ENCODE measurements at regions not wholly inside any gene's neighbourhood (a gene's known extent, or its start where the extent isn't known, plus 50 kb on each side); places are given as distances from the start of the nearest gene placed in this dataset.

GRCh38 chr3:150300852-150301517 is 107.1 kb upstream of the TSC22D2 start:
- ChIA-PET RAD21 (ENCODE audit: low non-redundant PET in 1 of 2, low total read pairs in 2 of 2, uncharacterized antibody in 2 of 2, unreplicated experiment in 2 of 2) (no interaction called here), POLR2A (no interaction called here), CTCF (interaction anchor here (1.3 kb wide), 1 partner anchor 194 kb away, joined by 4 read pairs; no protein-coding TSS in a partner anchor)
- no peaks in the 10 kb centered on the region for H3K27me3 ChIP-seq (ENCODE audit: insufficient read depth, low read length)
- H3K9ac ChIP-seq (ENCODE audit: low read length): no peak overlapping the region
- BruUV-seq (replicated peaks): no TSS peak
- H3K79me2 ChIP-seq (ENCODE audit: insufficient read depth, low read length): no peaks in the 10 kb centered on the region
- no peaks in the 10 kb centered on the region for H3K36me3 ChIP-seq (ENCODE audit: control insufficient read depth in 1 of 2, insufficient read depth in 2 of 2, low read length in 2 of 2)
- H3K27ac ChIP-seq (ENCODE audit: low read depth, low read length): no peak overlapping the region
- ATAC-seq: no peak
- H3K4me1 ChIP-seq (ENCODE audit: control insufficient read depth in 1 of 2, insufficient read depth in 2 of 2, low read length in 2 of 2): peaks cover 0 to 22% of the 10 kb centered on the region in 2 experiments; a peak in 2 of 4 replicates
- H3K9me2 ChIP-seq (ENCODE audit: insufficient read depth): no peaks in the 10 kb centered on the region
- intact Hi-C loops (cut with micrococcal nuclease): no loop called here
- H4K20me1 ChIP-seq (ENCODE audit: insufficient read depth): no peaks in the 10 kb centered on the region
- no peak for DNase-seq (ENCODE audit: low read depth, low spot score)
- H2AFZ ChIP-seq (ENCODE audit: low read depth, low read length, poor library complexity, severe bottlenecking): peak overlapping the region; percentile 96
- no peaks in the 10 kb centered on the region for H3K9me3 ChIP-seq (ENCODE audit: control insufficient read depth in 1 of 2, insufficient read depth in 1 of 2, low read depth in 1 of 2, low read length in 2 of 2)
- peak overlapping the region; percentile 30 for H3K4me2 ChIP-seq (ENCODE audit: low read length)
- H3K4me3 ChIP-seq (replicated peaks in 1 of 2; ENCODE audit: low read depth in 1 of 2, low read length in 2 of 2): no peak overlapping the region
- no peak for TF ChIP-seq ATF3 (IDR thresholded peaks at IDR 0.05)
- TF ChIP-seq ELF1 (IDR thresholded peaks at IDR 0.05; ENCODE audit: borderline replicate concordance, low read depth): no peak
- no peak for TF ChIP-seq ZFX (IDR thresholded peaks at IDR 0.05)
- no peak for TF ChIP-seq TCF7L2 (IDR thresholded peaks at IDR 0.05; ENCODE audit: borderline replicate concordance, extremely low read depth, insufficient read depth, insufficient read length)
- TF ChIP-seq CBX3 (IDR thresholded peaks at IDR 0.05; ENCODE audit: low read depth): no peak
- peak; percentile 10; the same call in 1 of the 2 replicates for TF ChIP-seq SP1 (IDR thresholded peaks at IDR 0.05; ENCODE audit: low read depth)
- TF ChIP-seq EZH2phosphoT487 (IDR thresholded peaks at IDR 0.05; ENCODE audit: borderline replicate concordance): no peak
- no peak for TF ChIP-seq SIN3A (IDR thresholded peaks at IDR 0.05; ENCODE audit: low read depth)
- TF ChIP-seq CEBPB (IDR thresholded peaks at IDR 0.05; ENCODE audit: low read depth): no peak
- peak; percentile 64 for TF ChIP-seq FOSL1 (IDR thresholded peaks at IDR 0.05; ENCODE audit: low read depth)
- TF ChIP-seq, protein P1, sequence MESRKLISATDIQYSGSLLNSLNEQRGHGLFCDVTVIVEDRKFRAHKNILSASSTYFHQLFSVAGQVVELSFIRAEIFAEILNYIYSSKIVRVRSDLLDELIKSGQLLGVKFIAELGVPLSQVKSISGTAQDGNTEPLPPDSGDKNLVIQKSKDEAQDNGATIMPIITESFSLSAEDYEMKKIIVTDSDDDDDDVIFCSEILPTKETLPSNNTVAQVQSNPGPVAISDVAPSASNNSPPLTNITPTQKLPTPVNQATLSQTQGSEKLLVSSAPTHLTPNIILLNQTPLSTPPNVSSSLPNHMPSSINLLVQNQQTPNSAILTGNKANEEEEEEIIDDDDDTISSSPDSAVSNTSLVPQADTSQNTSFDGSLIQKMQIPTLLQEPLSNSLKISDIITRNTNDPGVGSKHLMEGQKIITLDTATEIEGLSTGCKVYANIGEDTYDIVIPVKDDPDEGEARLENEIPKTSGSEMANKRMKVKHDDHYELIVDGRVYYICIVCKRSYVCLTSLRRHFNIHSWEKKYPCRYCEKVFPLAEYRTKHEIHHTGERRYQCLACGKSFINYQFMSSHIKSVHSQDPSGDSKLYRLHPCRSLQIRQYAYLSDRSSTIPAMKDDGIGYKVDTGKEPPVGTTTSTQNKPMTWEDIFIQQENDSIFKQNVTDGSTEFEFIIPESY (IDR thresholded peaks at IDR 0.05; ENCODE audit: extremely low read depth, insufficient replicate concordance, low read length): no peak
- TF ChIP-seq POLR2AphosphoS5 (IDR thresholded peaks at IDR 0.05; ENCODE audit: low read depth, low read length): no peak
- TF ChIP-seq, protein P2, sequence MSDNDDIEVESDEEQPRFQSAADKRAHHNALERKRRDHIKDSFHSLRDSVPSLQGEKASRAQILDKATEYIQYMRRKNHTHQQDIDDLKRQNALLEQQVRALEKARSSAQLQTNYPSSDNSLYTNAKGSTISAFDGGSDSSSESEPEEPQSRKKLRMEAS (IDR thresholded peaks at IDR 0.05): no peak

Data from HCT116 (cell line).